ENCODE measurements at regions not wholly inside any gene's neighbourhood (a gene's known extent, or its start where the extent isn't known, plus 50 kb on each side); places are given as distances from the start of the nearest gene placed in this dataset.

- no peaks in the 10 kb centered on the region for H3K36me3 ChIP-seq (ENCODE audit: insufficient read depth, low read length)
- H3K79me2 ChIP-seq (ENCODE audit: control insufficient read depth, insufficient read depth, low read length, unreplicated experiment) = no peaks in the 10 kb centered on the region
- H3K4me1 ChIP-seq (ENCODE audit: control insufficient read depth, insufficient read depth, low read length, unreplicated experiment) = peaks cover 38% of the 10 kb centered on the region
- H3K4me3 ChIP-seq (ENCODE audit: low read depth, low read length) = no peak overlapping the region
- no peaks in the 10 kb centered on the region for H3K27me3 ChIP-seq (ENCODE audit: insufficient read depth, low read length)
- no peak overlapping the region for H3K27ac ChIP-seq (ENCODE audit: low read depth, low read length)
- peak overlapping the region; percentile 6 for H2AFZ ChIP-seq (ENCODE audit: low read length, unreplicated experiment)
Measured at GRCh38 chr1:98008373-98008772, 87.5 kb upstream of the DPYD start.

GRCh38 chr1:98005326-98006010, 84.6 kb upstream of the DPYD start:
- peak overlapping the region; percentile 26 for H3K27ac ChIP-seq (ENCODE audit: low read depth, low read length)
- no peak overlapping the region for H2AFZ ChIP-seq (ENCODE audit: low read length, unreplicated experiment)
- no peaks in the 10 kb centered on the region for H3K27me3 ChIP-seq (ENCODE audit: insufficient read depth, low read length)
- H3K4me1 ChIP-seq (ENCODE audit: control insufficient read depth, insufficient read depth, low read length, unreplicated experiment) = peaks cover 42% of the 10 kb centered on the region
- H3K4me3 ChIP-seq (ENCODE audit: low read depth, low read length) = no peak overlapping the region
- H3K79me2 ChIP-seq (ENCODE audit: control insufficient read depth, insufficient read depth, low read length, unreplicated experiment) = no peaks in the 10 kb centered on the region
- no peaks in the 10 kb centered on the region for H3K36me3 ChIP-seq (ENCODE audit: insufficient read depth, low read length)

- Histone ChIP-seq H3K27ac (ENCODE audit: low read depth, low read length) (no peak overlapping the region), H3K79me2 (ENCODE audit: control insufficient read depth, insufficient read depth, low read length, unreplicated experiment) (no peaks in the 10 kb centered on the region), H3K4me3 (ENCODE audit: low read depth, low read length) (no peak overlapping the region), H3K36me3 (ENCODE audit: insufficient read depth, low read length) (no peaks in the 10 kb centered on the region), H2AFZ (ENCODE audit: low read length, unreplicated experiment) (no peak overlapping the region), H3K4me1 (ENCODE audit: control insufficient read depth, insufficient read depth, low read length, unreplicated experiment) (peaks cover 37% of the 10 kb centered on the region), H3K27me3 (ENCODE audit: insufficient read depth, low read length) (no peaks in the 10 kb centered on the region)
Measured at GRCh38 chr1:98003442-98003841, 82.6 kb upstream of the DPYD start.

- Histone ChIP-seq H3K27me3 (ENCODE audit: insufficient read depth, low read length) (no peaks in the 10 kb centered on the region), H3K36me3 (ENCODE audit: insufficient read depth, low read length) (no peaks in the 10 kb centered on the region), H3K79me2 (ENCODE audit: control insufficient read depth, insufficient read depth, low read length, unreplicated experiment) (no peaks in the 10 kb centered on the region), H3K27ac (ENCODE audit: low read depth, low read length) (no peak overlapping the region), H3K4me1 (ENCODE audit: control insufficient read depth, insufficient read depth, low read length, unreplicated experiment) (peaks cover 36% of the 10 kb centered on the region), H2AFZ (ENCODE audit: low read length, unreplicated experiment) (no peak overlapping the region), H3K4me3 (ENCODE audit: low read depth, low read length) (no peak overlapping the region)
Measured at GRCh38 chr1:98002288-98002687, 81.5 kb upstream of the DPYD start.

- Histone ChIP-seq H3K36me3 (ENCODE audit: insufficient read depth, low read length) (no peaks in the 10 kb centered on the region), H3K79me2 (ENCODE audit: control insufficient read depth, insufficient read depth, low read length, unreplicated experiment) (no peaks in the 10 kb centered on the region), H3K27me3 (ENCODE audit: insufficient read depth, low read length) (no peaks in the 10 kb centered on the region), H3K4me1 (ENCODE audit: control insufficient read depth, insufficient read depth, low read length, unreplicated experiment) (peaks cover 36% of the 10 kb centered on the region), H3K27ac (ENCODE audit: low read depth, low read length) (no peak overlapping the region), H3K4me3 (ENCODE audit: low read depth, low read length) (no peak overlapping the region), H2AFZ (ENCODE audit: low read length, unreplicated experiment) (no peak overlapping the region)
Measured at GRCh38 chr1:98001764-98002163, 80.9 kb upstream of the DPYD start.

- H3K27me3 ChIP-seq (ENCODE audit: insufficient read depth, low read length) = no peaks in the 10 kb centered on the region
- H3K4me3 ChIP-seq (ENCODE audit: low read depth, low read length) = no peak overlapping the region
- H2AFZ ChIP-seq (ENCODE audit: low read length, unreplicated experiment) = no peak overlapping the region
- H3K36me3 ChIP-seq (ENCODE audit: insufficient read depth, low read length) = no peaks in the 10 kb centered on the region
- no peaks in the 10 kb centered on the region for H3K79me2 ChIP-seq (ENCODE audit: control insufficient read depth, insufficient read depth, low read length, unreplicated experiment)
- H3K27ac ChIP-seq (ENCODE audit: low read depth, low read length) = no peak overlapping the region
- H3K4me1 ChIP-seq (ENCODE audit: control insufficient read depth, insufficient read depth, low read length, unreplicated experiment) = peaks cover 23% of the 10 kb centered on the region
Measured at GRCh38 chr1:97999320-97999719, 78.5 kb upstream of the DPYD start.

GRCh38 chr1:97996880-97997279, 76.0 kb upstream of the DPYD start:
- no peaks in the 10 kb centered on the region for H3K36me3 ChIP-seq (ENCODE audit: insufficient read depth, low read length)
- H3K27me3 ChIP-seq (ENCODE audit: insufficient read depth, low read length) = no peaks in the 10 kb centered on the region
- H3K4me1 ChIP-seq (ENCODE audit: control insufficient read depth, insufficient read depth, low read length, unreplicated experiment) = peaks cover 14% of the 10 kb centered on the region
- no peak overlapping the region for H2AFZ ChIP-seq (ENCODE audit: low read length, unreplicated experiment)
- H3K79me2 ChIP-seq (ENCODE audit: control insufficient read depth, insufficient read depth, low read length, unreplicated experiment) = no peaks in the 10 kb centered on the region
- H3K4me3 ChIP-seq (ENCODE audit: low read depth, low read length) = no peak overlapping the region
- no peak overlapping the region for H3K27ac ChIP-seq (ENCODE audit: low read depth, low read length)

GRCh38 chr1:97989094-97989680, 68.4 kb upstream of the DPYD start:
- Histone ChIP-seq H3K4me3 (ENCODE audit: low read depth, low read length) (no peak overlapping the region), H3K36me3 (ENCODE audit: insufficient read depth, low read length) (no peaks in the 10 kb centered on the region), H2AFZ (ENCODE audit: low read length, unreplicated experiment) (peak overlapping the region; percentile 17), H3K79me2 (ENCODE audit: control insufficient read depth, insufficient read depth, low read length, unreplicated experiment) (no peaks in the 10 kb centered on the region), H3K27me3 (ENCODE audit: insufficient read depth, low read length) (no peaks in the 10 kb centered on the region), H3K4me1 (ENCODE audit: control insufficient read depth, insufficient read depth, low read length, unreplicated experiment) (peaks cover 10% of the 10 kb centered on the region), H3K27ac (ENCODE audit: low read depth, low read length) (peak overlapping the region; percentile 54)

GRCh38 chr1:97986041-97987005, 65.5 kb upstream of the DPYD start:
- peaks cover 10% of the 10 kb centered on the region for H3K4me1 ChIP-seq (ENCODE audit: control insufficient read depth, insufficient read depth, low read length, unreplicated experiment)
- H3K27ac ChIP-seq (ENCODE audit: low read depth, low read length) = no peak overlapping the region
- no peaks in the 10 kb centered on the region for H3K79me2 ChIP-seq (ENCODE audit: control insufficient read depth, insufficient read depth, low read length, unreplicated experiment)
- H3K27me3 ChIP-seq (ENCODE audit: insufficient read depth, low read length) = no peaks in the 10 kb centered on the region
- no peak overlapping the region for H3K4me3 ChIP-seq (ENCODE audit: low read depth, low read length)
- no peak overlapping the region for H2AFZ ChIP-seq (ENCODE audit: low read length, unreplicated experiment)
- H3K36me3 ChIP-seq (ENCODE audit: insufficient read depth, low read length) = no peaks in the 10 kb centered on the region

- H3K27ac ChIP-seq (ENCODE audit: low read depth, low read length) = no peak overlapping the region
- no peaks in the 10 kb centered on the region for H3K79me2 ChIP-seq (ENCODE audit: control insufficient read depth, insufficient read depth, low read length, unreplicated experiment)
- H2AFZ ChIP-seq (ENCODE audit: low read length, unreplicated experiment) = no peak overlapping the region
- H3K27me3 ChIP-seq (ENCODE audit: insufficient read depth, low read length) = no peaks in the 10 kb centered on the region
- H3K36me3 ChIP-seq (ENCODE audit: insufficient read depth, low read length) = no peaks in the 10 kb centered on the region
- no peak overlapping the region for H3K4me3 ChIP-seq (ENCODE audit: low read depth, low read length)
- H3K4me1 ChIP-seq (ENCODE audit: control insufficient read depth, insufficient read depth, low read length, unreplicated experiment) = peaks cover 2% of the 10 kb centered on the region
Measured at GRCh38 chr1:97983126-97983525, 62.3 kb upstream of the DPYD start.

Data from ACC112 (cell line).